GM12872 (cell line): ENCODE measurements at regions not wholly inside any gene's neighbourhood (a gene's known extent, or its start where the extent isn't known, plus 50 kb on each side); places are given as distances from the start of the nearest gene placed in this dataset.

ENCODE experiments used
- CTCF ChIP-seq: IDR thresholded peaks from 3 replicates; pipeline ENCODE4 v1.5.1; 2011; ENCODE audit warnings: low read depth, mild to moderate bottlenecking, low read length, moderate library complexity; ENCODE audit not compliant: insufficient read depth

GRCh38 chr16:59259074-59259949 lies 525.2 kb upstream of the GOT2 start:
- no peak for TF ChIP-seq CTCF

GRCh38 chr16:59252317-59252716 lies 518.2 kb upstream of the GOT2 start:
- TF ChIP-seq CTCF, result no peak

GRCh38 chr16:59249011-59249410 lies 514.9 kb upstream of the GOT2 start:
- TF ChIP-seq CTCF, result no peak

GRCh38 chr16:59242556-59242955 lies 508.4 kb upstream of the GOT2 start:
- no peak for TF ChIP-seq CTCF

- no peak for TF ChIP-seq CTCF
These were observed 504.1 kb upstream of the GOT2 start for GRCh38 chr16:59238246-59238645.

GRCh38 chr16:59236804-59237458 lies 502.8 kb upstream of the GOT2 start:
- no peak for TF ChIP-seq CTCF

GRCh38 chr16:59224401-59224800 lies 490.3 kb upstream of the GOT2 start:
- TF ChIP-seq CTCF, result no peak
